Stimulated activated CD4-positive, alpha-beta T cell treated with anti-CD3 and anti-CD28 coated beads, Interleukin-4, amount 100 ng/mL, for 4 hours (primary cell): ENCODE measurements at regions not wholly inside any gene's neighbourhood (a gene's known extent, or its start where the extent isn't known, plus 50 kb on each side); places are given as distances from the start of the nearest gene placed in this dataset.

Source experiments
- DNase-seq, 2 experiments: peaks; one replicate each; pipeline ENCODE4 v3.0.0-alpha.2; 2020

DNA sequence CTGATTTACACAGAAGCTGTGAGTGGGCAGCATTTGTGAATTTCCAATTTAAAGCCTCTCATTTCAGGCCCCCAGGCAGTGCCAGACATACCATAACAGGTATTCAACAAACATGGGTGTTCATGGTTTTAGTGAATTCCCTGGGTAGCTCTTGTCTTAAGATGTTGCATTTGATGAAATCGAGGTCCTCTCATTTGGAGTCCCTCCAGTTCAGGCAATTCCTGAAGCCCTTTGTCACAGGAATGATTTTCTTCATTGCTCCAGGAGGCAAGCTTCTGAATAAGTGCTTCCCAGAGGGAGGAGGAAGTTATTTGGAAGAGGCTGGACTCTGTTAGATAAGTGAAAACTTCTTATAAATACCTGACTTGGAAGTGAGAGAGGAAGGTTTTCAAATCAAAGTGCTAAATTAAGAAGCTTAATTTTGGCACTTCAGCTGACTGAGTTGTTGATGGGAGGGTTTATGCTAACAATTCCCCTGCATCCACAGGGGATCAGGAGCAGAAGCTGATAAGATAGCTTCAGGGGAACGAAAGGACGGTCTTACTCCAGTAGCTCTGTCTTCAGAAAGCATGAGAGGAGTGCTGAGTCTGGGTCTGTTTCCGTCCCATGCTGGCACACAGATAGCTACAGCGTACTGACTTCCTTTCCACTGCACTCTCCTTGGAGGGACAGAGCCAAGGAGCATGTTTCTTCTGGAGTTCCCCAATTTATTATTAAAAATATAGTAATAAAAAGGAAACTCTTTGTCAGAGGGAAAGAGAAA, 543.1 kb downstream of the GBA3 start:
- no peak for DNase-seq

DNA sequence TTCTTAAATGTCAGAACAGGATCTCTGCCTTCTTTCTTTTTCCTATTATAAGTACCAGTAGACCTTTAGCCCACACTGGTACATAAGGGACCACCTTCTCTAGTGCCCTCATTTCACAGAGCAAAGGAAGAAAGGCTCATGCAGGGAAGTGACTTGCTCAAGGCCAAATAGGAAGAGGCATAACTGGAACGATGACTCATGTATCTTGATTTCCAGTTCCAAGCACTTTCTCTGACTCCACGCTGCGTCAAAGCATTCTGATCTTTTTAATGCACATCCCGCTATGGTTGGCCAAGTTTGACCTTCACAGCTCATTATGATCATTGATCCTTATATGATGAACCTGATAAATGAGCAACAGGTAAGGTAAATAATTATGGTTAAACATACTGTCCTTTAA, 542.0 kb downstream of the GBA3 start:
- no peak for DNase-seq

DNA sequence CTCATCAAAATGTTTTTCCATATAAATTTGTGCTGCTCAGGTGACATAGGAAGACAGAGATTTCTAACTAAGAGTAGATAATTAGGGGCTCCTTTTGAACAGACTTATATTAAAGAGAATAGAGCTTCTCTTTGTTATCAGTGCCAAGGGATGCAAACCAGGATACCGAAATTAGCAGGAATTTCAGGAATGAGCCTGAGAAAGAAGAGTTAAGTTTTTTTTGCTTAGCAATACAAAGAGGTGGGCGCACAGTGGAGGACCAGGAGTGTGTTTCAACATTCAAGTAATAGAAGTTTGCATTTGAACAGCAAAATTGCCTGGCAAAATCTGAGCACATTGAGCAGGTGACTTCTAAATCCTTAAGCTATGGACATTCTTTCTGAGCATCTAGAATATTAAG, 541.3 kb downstream of the GBA3 start:
- no peak for DNase-seq

DNA sequence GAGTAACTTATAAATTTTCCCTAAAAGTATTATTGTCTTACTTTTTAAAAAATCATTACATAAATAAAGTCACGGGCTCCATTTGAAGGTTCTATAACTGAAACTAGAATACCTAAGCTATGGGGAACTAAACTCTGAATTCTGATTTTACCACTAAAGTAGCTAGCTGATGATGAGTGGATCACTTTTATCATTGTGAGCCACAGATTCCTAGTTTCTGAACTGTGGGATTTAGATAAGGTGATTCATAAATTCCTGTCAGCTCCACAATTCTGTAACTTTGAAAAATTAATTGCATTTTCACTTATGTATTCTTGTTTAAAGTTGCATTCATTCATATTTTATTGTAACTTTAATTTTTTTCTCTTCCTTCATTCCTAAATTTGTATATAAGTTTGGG, 540.9 kb downstream of the GBA3 start:
- no peak for DNase-seq

DNA sequence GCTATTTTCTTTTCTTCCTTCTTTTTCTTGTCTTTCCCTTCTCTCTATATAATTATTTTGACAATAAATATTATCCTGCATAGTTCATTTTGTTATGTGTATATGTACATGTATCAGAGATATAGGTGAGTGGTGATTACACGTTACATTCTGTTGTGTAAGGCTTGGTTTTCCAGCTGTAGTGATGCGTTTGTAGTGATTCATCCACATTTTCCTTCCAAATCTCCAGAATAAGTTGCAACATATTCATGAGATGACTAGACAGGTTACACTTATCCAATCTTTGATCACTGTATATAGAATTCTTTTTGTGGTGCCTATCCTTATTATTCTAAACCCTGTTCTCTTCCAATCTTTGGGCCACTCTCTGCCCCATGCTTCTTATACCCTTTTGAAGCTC, 540.2 kb downstream of the GBA3 start:
- DNase-seq = no peak

DNA sequence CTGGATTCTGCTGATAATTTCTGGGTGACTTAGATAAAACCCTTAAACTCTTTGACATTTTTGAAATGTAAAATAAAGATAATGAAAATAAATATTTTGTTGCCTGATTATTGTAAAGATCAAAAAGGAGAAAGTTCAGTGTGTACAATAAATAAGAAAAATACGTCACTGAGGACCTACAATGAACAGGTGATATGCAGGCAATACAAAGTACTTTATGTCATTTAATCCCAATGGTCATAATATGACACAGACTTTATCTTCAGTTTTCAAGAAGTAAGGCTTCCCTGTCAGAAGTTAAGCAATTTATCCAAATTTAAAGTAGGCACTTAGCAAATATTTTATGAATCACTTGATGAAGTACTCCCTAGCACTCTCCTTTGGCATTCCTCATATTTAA, 532.8 kb downstream of the GBA3 start:
- no peak for DNase-seq

DNA sequence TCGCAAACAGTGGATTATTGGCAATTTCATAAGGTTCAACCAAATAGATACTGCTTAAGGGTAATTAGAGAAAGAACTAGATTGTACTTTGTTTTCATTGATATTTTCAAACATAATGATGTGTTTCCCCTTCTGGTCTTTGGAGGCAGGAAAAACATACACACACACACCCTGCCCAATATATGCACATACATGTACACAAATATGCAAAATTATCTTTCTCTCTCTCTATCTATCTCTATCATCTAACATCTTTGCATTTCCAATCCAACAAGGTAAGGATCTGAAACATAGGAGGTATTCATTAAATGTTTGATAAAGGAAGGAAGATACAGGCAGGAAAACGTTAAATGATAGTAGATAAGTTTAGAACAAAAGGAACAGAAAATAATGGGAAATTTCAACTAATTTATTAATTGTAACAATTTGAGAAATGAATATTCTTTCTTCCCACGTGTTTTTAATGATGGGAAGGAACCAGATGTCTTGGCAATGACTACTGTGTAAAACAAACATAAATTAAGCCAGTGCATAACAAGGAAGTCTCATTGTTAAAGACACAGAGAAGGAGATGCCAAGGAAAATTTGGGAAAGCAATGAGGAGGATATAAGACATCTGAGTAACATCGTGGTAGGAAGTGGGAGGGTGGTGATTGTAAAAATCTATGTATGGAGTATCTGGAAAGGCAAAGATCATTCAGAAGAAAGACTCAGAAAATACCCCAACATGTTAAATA, 532.1 kb downstream of the GBA3 start:
- no peak for DNase-seq

DNA sequence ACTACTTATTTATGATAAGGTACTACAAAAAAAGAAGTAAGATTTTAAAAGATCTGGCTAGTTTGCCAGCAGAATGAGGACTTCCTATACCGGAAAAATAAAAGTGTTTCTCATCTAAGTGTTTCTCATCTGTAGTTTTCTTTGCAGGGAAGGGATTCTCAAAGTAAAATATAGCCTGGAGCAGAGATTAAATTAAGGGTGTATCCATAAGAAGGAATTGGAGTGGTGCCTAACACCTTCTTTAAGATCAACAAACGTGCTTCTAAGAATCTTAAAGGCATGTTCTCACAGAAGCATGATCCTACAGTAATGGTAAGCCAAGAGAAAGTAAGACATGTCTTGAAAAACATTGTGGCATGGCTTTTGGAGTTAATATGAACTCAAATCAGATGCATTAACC, 528.2 kb downstream of the GBA3 start:
- DNase-seq = no peak

DNA sequence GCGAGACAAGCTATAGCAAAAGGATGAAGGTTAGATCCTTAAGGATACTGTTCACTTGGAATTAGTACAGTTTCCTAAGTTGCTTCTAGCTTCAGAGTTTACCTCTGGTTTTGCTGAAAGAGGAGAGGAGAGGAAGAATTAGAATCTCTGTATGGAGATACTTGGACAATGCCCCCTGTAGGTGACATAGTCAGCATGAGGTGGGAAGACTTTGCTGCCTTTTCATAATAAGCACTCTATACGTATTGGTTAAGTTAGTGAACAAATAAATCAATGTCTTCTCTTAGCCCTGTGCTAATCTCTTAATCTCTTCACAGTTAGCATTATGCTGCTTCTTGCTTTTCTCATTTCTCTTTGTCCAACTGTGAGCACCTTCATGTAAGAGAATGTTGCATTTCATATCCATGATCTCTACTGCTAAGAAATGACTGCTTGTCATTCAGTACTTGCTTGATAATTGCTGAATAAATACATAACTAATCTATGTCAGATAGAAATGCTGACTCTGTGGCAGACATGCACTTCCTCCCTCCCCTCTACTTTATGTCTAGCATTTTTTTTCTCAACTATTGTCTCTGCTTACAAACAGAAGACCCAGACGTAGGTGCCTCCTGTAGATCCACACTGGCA, 527.2 kb downstream of the GBA3 start:
- DNase-seq = no peak

DNA sequence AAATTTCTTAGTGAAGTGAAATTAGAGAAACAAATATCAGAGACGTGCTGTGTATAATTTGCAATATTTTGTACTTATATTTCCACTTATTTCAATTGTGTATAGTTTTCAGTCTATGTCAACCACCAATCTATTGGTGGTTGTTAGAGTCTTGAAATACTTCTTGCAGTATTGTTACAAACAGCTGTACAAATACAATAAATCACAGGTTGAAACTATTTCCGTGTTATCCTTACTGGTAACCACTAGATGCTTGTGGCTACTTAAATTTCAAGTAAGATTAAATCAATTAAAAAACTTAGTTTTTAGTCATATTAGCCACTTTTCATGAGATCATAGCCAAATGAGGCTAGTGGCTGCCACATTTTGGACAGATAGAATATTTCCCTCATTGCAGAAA, 520.5 kb downstream of the GBA3 start:
- no peak for DNase-seq

DNA sequence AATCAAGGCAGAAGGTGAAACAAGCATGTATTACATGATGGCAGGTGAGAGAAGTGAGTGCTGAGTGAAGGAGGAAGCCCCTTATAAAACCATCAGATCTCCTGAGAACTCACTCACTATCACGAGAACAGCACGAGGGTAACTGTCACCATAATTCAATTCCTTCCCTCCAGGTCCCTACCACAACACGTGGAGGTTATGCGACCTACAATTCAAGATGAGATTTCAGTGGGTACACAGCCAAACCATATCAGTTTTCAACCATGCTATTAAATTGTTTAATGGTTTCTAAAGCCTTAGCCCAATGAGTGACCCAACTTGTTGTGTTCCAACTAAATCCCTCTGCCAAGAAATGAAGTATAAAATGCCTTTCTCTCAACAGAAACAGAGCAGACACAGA, 519.8 kb downstream of the GBA3 start:
- DNase-seq = no peak

DNA sequence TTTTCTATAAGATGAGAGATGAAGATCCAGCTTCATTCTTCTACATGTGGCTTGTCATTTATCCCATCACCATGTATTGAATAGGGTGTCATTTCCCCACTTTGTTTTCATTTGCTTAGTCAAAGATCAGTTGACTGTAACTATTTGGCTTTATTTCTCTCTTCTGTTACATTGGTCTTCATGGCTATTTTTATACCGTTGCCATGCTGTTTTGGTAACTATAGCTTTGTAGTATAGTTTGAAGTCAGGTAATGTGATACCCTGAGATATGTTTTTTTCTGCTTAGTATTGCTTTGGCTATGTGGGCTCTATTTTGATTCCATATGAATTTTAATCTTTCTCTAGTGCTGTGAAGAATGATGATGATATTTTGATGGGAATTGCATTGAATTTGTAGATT, 514.3 kb downstream of the GBA3 start:
- no peak for DNase-seq

DNA sequence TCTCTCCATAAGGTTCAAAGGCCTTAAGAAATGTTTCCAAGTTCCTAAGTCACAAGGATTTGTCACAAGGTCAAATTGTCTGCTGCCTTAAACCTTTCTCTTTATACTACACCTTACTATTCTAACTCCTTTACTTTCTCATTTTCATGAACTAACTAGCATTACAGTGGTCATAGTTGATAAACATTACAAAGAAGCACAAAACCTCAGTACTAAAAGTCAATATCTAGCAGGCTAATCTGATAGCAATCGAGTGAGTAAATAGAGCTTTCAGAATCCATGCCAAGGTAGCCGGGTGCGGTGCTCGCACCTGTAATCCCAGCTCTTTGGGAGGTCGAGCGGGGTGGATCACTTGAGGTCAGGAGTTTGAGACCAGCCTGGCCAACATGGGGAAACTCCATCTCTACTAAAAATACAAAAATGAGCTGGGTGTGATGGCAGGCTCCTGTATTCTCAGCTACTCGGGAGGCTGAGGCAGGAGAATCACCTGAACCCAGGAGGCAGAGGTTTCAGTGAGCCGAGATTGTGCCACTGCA, 510.0 kb downstream of the GBA3 start:
- DNase-seq = no peak

DNA sequence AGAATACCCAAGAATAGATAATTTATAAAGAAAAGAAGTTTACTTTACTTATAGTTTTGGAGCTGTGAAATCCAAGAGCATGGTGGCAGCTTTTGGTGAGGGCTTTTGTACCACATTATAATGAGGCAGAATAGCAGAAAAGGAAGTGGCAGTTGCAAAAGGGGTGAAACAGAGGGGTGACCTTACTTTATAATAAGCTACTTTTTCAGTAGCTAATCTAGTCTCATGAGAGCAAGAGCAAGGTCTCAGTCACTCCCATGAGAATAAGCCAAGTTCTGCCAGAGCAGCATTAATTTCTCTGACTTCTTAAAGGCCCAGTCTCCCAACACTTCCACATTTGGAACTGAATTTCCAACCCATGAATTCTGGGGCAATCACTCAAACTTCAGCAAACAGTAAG, 502.0 kb downstream of the GBA3 start:
- no peak for DNase-seq

DNA sequence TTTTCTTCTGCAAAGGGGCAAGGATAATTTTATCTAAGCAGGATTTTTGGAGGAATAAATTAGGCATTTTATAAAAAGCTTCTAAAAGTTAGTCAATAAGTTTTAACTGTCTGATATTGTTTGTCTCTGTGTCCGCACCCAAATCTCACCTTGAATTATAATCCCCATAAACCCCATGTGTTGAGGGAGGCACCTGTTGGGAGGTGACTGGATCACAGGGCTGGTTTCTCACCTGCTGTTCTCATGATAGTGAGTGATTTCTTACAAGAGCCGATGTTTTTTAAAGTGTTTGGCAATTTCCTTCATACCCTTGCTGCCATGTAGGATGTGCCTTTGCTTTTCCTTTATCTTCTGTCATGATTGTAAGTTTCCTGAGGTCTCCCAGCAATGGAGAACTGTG, 481.4 kb downstream of the GBA3 start:
- no peak for DNase-seq

DNA sequence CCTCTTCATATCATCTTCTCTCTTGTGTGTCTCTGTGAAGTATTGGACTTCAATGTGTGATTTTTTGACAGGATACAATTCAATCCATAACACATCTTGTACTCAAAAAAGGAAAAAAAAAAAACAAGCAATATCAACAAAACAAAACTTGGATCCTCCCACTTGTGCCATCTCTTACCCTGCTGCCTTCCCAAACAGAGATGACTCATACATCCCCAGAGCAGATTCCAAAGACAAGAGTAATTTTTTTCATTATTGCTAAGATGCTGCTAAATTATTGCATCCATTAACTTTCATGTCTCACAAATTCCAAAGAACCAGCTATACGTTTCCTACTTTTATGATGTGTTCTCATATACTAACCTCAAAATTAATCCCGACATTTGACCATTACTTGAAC, 479.2 kb downstream of the GBA3 start:
- no peak for DNase-seq

DNA sequence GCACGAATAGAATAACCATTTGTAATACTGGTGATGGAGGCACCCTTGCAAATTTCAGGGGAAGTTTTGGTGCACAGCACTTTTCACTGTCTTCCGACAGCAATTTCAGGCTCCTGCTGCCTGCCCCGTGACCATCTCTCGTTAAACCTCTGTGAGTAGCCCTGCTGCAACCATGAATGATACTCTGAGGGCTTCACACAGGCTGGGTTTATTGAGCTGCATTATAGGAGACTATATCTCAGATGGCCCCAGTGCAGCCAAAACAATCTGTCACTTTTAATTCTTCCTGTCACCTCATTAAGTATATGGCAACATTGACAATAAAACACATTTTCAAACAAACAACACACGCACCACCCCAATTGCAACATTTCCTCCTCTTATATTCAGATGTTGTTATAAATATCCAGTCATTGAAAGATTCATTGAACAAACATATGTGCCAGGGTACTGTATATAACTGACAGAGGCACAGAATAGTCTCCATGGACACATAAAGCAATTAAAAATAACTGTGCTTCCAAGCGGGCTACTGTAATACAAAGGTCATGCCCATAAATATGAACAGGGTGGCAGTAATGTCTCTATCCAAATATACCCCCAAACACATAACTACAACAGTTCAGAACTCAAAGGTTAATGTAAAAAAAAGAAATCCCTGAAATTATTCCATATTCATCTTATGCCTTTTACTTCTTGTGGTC, 477.0 kb downstream of the GBA3 start:
- no peak for DNase-seq

DNA sequence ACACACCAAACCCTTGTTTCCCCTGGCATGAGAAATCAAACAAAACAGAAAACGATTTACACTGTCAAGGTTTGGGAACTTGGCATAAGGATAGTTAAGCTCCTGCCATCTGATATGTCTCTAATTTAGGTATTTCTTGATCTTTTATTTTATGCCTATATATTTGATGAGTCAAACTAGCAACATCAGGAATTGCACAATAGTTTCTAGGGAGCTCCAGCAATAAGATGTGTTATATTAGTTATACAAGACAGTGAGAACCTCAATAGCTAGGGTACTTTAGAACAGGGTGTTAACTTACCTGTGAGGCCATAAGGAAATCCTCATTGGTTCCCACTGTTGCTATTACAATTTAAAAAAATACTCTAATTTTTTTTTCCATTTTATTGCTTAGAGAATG, 474.2 kb downstream of the GBA3 start:
- no peak for DNase-seq

DNA sequence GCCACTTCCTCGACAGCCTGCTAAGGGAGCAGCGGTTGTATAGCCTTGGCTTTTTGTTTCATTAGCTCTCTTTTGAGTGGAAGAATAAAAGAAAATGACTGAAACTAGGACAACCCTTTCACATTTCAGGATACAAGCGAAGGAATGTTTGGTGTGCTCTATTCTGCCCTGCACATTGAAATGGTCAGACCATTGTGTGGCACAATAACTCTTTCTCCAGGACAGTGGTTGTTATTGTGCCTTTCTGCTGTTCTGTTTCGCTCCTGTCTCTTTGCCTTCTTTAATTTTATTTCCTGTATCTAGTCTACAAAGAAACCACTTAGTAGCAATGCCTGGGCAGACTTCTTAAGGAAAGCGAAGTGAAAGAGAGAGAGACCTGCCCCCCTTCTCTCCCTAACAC, 473.7 kb downstream of the GBA3 start:
- no peak for DNase-seq

DNA sequence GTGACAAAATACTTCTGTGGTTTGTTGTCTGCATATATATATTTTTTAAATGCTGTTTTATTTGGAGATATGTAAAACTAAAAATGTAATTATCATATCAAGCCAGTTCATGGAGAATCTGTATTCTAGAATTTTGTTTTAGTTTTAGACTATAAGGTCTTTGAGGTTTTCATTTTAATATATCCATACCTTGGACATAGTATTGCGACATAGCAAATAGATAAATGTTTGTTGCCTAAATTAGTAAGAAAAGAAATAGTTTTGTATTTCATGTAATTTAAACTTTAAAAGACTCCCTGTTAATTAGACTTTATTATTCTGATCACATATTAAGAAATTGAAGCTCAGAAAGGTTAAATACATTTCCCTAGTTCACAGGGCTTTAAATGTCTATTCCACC, 472.9 kb downstream of the GBA3 start:
- DNase-seq = no peak

DNA sequence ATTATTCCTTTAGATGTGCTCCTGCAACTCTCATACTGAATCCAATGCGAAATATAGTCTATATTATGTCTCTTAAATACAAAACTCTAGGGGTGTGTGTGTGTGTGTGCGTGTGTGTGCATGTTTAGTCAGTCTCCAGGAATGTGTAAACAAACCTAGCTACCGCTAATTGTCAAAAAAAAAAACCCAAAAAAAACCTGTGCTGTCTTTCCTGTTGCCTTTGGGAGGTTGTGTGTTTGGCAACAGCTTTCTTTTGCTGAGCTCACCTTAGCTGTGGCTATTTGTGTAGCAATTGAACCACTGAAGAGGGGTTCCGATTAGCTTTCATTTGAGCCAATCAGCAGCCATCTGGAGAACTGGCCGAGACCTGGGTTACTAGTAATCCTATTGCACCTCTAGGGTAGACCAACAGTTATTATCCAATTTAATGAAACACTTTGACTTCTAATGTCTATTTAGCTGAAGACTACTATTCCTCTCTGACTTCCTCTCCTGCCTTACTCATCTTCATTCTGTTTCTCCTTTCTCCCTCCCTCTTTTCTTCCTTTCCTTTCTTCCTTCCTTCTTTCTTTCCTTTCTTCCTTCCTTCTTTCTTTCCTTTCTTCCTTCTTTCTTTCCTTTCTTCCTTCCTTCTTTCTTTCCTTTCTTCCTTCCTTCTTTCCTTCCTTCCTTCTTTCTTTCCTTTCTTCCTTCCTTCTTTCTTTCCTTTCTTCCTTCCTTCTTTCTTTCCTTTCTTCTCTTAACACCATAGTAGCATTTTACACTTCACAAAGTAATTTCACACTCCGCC, 471.1 kb downstream of the GBA3 start:
- DNase-seq = no peak

DNA sequence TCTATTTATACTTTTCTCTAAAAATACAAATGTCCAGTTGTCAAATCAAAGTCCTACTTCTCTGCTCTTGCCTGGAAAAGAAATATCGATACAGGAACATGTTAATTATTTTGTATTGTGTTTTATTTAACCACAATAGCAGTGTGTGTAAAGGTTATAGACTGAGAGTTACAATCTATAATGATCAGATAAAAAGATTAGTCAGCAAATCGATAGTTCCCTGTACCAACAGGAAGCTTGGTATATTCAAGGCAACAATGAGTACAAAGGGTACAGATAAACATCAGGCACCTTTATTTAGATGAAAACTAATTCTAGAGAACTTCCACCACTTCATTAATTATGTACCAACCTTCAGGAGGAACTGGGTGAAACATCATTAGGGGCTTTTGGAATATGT, 469.5 kb downstream of the GBA3 start:
- no peak for DNase-seq

DNA sequence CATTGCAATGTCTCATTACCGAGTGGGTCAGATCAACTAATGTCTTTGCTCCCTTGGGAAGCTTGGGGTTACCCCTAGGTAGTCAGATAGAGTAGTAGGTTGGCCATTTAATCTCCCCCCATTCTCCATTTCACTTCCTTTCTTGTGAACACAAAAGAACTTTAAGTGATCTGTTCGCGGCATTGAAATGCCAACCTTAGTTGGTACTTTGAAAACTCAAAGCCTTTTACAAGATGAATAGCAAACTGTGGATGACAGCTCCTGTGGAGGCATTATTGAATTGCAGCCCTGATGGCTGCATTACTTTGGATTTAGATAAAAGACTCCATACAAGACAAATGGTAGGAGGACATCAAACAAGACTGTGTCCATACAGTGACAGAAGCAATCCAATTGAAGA, 469.1 kb downstream of the GBA3 start:
- DNase-seq = no peak
